DOHH2 (cell line): ENCODE measurements at regions not wholly inside any gene's neighbourhood (a gene's known extent, or its start where the extent isn't known, plus 50 kb on each side); places are given as distances from the start of the nearest gene placed in this dataset.

Source experiments
- CTCF ChIP-seq: fragments of 200-600 bp; sonication (generic); IDR thresholded peaks from one replicate; pipeline ENCODE4 v1.5.1; 2014; ENCODE audit warnings: antibody characterized with exemption, mild to moderate bottlenecking, low read depth, low read length; ENCODE audit not compliant: poor library complexity, severe bottlenecking
- EZH2phosphoT487 ChIP-seq: fragments of 200-600 bp; sonication (generic); IDR thresholded peaks from 2 replicates; pipeline ENCODE4 v1.6.1; 2017; ENCODE audit warnings: borderline replicate concordance, mild to moderate bottlenecking, antibody characterized with exemption, low read length, moderate library complexity, mixed read lengths

- no peak for TF ChIP-seq CTCF
- TF ChIP-seq EZH2phosphoT487 = no peak
Observed at GRCh38 chr3:127052121-127052561, 69.2 kb downstream of the PLXNA1 start.
